Skin of body (tissue), 1 donor: ENCODE measurements at regions not wholly inside any gene's neighbourhood (a gene's known extent, or its start where the extent isn't known, plus 50 kb on each side); places are given as distances from the start of the nearest gene placed in this dataset.

Experiments
- DNase-seq: peaks from one replicate; lab custom pipeline; 2025; lab: John Stamatoyannopoulos, UW

GRCh38 chr1:106926803-106927582, 129.5 kb upstream of the PRMT6 start:
- no peak for DNase-seq

DNA sequence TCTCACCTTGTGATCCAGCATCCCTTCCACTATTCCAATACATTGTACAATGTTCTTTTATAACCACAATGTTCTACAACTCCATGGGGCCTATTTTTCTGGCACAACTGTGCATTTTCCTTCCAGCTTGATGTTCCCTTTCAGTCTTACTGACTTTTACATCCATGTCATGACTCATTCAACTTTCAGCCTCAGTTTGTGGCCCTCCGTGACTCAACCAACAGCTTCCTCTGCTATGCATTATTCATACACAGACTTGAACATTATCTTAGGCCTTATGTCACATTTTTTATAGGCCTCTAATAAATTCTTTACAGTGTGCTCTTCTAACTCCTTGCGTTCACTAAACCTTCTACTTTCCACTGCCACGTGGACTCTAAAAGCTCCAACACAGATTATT, 119.4 kb upstream of the PRMT6 start:
- no peak for DNase-seq

DNA sequence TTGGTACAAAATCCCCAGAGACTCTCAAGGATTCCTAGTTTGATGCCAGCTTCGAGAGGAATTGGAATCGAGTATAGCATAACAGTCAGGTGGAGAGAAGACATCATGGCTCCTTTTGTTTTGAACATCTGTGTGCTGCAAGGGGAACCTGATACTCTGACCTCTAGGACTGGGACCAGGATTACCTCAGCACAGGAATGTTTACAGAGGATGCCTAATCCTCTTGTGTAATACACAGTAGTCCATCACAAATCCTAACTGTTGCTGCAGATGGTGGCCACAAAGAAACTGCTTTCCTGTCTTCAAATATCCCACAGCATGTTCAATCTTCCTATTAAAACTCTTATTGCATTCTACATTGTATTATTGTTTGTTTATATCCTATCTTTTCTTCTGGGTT, 111.8 kb upstream of the PRMT6 start:
- no peak for DNase-seq

DNA sequence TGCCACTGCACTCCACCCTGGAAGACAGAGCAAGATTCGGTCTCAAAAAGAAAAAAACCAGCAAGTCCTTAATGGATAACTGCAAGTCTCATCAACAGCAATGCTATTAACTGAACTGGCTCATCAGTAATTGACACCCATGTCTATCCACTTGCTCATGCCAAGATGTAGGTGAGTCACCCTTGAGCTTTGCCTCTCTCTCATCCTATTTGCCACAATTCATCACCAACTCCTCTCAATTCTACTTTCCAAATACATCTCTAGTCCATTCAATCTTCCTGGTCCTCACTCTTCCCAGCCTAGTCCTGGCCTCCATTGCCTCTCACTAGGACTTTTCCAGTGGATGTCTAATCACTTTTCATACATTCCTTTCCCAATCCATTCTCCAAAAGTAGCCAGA, 103.7 kb upstream of the PRMT6 start:
- DNase-seq, result no peak

DNA sequence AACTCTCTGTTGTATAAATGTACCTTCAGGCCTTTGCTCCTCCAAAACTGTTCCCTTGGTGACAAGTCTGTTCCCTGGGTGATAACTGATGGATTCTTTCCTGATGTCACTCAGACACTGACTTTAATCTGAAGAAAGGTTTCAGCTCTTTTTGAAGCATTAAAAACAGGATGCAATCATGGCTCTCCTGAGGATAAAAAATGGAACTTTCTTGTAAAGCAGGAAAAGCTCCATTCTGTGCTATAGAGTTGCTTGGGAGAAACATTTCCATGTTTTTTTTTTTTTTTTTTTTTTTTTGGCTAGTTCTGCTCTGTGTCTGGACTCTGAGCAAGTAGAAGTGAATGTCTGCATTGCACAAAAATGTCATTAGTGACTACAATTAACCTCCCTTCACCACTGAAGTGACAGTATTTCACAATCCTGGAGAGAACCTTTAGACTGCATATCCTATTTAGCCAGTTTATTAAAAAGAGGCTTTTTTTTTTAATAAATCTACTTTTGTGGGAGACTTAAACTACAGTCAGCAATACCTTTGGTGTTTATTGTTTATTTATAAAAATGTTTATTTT, 101.7 kb upstream of the PRMT6 start:
- DNase-seq, result no peak

GRCh38 chr1:106956721-106957120, 99.8 kb upstream of the PRMT6 start:
- peak; percentile 87 for DNase-seq

DNA sequence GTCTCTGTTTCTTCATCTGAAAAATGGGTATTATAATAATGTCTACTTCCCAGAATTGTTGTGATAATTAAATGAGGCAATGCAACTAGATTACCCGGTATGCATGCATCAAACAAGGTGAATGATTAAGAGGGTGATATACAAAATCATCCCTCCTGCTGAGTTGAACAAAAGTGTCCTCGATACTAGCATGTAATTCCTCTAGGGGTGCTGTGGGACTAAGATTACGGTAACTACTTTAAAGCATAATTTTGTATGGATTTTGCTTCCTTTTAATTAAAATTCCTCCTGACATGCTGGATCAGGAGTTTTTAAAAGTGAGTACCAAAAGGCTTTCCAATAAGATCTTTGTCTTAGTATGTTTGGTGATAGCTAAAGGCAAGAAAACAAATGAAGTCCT, 98.7 kb upstream of the PRMT6 start:
- no peak for DNase-seq

DNA sequence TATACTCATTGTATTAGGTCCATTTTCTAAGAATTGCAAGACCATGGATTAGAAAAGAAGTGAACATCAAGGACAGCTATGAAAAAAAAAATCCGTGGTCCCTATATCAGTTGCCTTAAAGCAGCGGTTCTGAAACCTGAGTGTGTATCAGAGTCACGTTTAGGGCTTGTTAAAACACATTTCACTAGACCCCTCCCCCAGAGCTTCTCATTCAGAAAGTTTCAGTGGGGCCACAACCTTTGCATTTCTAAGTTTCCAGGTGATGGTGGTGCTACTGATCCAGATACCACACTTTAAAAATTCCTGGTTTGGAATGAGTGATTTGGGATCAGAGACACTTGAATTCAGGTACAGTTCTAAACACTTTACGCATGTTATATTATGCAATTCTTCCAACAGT, 96.1 kb upstream of the PRMT6 start:
- no peak for DNase-seq

GRCh38 chr1:106961646-106962045, 94.8 kb upstream of the PRMT6 start:
- no peak for DNase-seq

GRCh38 chr1:106962591-106962990, 93.9 kb upstream of the PRMT6 start:
- no peak for DNase-seq

DNA sequence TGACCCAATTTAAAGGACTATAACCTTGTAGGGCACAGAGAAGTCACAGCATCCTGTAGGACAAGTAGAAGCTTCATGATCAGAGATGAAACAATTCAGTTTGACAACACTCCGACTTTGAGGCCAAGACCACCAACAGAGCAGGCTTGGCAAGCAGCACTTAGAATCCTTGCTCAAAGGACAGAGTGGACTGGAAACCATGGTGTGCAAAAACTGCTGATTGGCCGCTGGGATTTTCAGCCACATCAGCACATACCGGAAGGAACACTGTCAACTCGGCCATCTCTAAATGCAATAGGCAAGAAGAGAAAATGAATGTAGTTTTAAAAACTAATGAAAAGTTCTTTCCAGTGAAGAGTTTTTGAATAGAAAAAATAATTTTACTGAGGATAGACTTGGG, 92.0 kb upstream of the PRMT6 start:
- no peak for DNase-seq

GRCh38 chr1:106968644-106969043, 87.8 kb upstream of the PRMT6 start:
- no peak for DNase-seq

DNA sequence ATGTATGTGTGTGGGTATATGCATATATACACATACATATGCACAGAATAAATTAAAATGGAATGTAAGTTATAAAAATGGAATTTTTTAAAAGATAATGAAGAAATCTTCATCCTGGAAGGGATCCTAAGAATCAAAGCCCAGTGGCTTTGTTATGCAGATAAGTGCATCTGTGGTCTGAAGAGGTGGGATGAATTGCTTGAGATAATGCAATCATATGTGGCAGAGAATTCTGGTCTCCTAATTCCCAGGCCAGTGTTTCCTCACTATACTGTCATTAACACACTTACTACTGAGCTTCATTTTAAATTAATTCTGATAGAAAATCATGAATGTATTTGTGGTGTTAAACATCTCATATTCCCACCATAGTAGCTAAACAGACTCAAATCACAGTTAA, 86.7 kb upstream of the PRMT6 start:
- no peak for DNase-seq

DNA sequence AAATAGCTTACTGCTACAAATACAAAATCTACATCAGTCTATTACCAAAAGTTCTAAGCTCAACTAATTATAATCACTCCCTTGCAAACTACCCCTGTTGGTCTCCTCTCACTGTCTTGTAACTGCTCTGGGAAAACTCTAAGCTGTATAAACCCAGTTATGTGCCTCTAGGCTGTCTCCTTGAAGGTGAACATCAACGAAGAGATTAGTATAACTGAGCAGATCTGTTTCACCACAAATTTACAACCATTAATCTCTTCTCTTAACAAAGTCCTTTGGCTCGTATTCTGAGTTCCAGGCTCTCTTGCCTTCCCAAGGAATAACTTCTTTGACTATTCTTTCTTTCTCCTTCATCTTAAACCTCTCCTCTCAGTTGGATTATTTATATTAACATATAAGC, 84.4 kb upstream of the PRMT6 start:
- no peak for DNase-seq

- no peak for DNase-seq
Measured at GRCh38 chr1:106975944-106976343, 80.5 kb upstream of the PRMT6 start.

GRCh38 chr1:106978477-106979322, 77.8 kb upstream of the PRMT6 start:
- DNase-seq, result peak; percentile 85

DNA sequence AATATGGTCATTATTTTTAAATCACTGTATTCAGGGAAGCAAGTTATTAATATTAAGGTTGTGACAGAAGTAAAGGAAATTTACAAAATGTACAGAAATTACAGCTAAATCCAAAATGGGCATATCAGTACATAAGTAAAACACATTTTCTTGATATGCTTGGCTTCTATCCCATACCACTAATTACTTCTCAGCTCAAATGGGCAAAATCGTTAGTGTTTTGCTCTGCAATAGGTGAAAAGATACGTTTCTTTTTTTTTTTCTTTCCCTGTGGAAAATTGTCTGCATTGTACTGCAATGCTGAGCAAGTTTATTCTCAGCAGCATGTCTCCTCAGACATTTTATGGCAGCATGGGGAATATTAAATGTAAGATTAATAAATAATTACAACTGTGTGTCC, 77.1 kb upstream of the PRMT6 start:
- DNase-seq, result no peak

DNA sequence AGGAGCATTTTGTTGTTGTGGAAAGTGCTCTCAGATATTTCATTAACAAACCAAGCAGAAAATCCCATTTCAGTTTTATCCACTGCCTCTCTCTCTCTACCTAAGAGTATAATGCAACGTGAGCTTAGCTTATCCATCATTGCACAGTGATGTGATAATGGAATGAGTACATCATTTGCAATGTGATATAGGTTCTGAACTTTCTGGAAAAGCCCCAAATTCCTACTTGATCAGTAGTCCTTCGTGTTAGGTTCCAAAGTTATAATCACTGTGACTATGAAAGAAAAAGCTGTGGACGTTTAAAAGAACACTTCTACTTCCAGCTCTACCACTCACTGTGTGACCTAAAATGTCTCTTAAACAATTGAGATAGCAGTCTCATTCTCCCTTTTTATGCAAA, 76.4 kb upstream of the PRMT6 start:
- DNase-seq, result no peak

GRCh38 chr1:106984801-106985200, 71.7 kb upstream of the PRMT6 start:
- no peak for DNase-seq

- no peak for DNase-seq
Measured at GRCh38 chr1:106986603-106987002, 69.9 kb upstream of the PRMT6 start.

- DNase-seq, result no peak
Measured at GRCh38 chr1:106995970-106996369, 60.5 kb upstream of the PRMT6 start.

DNA sequence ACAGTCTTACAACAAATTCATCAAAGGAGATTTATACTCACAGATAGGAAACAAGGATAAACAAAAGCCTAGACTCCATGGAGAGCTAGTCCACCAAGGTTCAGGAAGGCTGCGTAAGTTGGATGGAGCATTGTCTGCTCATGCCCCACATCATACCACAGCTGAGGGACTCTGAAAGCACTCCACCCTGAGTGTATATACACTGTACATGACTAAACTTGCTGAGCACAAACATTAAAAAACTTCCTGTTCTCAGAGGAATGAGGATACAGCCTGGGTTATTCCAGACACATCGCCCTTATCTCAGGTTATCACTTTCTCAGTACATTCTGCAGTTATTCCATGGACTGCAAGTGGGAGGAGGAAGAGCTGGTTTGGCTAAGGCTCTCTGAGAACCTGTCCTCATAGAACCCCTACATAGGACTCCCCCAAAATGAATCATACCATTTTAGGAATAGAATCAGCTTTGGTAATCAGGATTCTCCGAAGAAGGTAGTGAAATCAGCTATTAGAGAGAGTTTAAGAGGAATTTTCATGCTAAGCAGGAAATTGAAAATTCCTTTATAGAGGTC, 58.0 kb upstream of the PRMT6 start:
- DNase-seq, result no peak
